ENCODE measurements at regions not wholly inside any gene's neighbourhood (a gene's known extent, or its start where the extent isn't known, plus 50 kb on each side); places are given as distances from the start of the nearest gene placed in this dataset.

GRCh38 chr7:36006636-36007229 lies 146.3 kb upstream of the EEPD1 start:
- no peak for DNase-seq (ENCODE audit: low read depth)

DNA sequence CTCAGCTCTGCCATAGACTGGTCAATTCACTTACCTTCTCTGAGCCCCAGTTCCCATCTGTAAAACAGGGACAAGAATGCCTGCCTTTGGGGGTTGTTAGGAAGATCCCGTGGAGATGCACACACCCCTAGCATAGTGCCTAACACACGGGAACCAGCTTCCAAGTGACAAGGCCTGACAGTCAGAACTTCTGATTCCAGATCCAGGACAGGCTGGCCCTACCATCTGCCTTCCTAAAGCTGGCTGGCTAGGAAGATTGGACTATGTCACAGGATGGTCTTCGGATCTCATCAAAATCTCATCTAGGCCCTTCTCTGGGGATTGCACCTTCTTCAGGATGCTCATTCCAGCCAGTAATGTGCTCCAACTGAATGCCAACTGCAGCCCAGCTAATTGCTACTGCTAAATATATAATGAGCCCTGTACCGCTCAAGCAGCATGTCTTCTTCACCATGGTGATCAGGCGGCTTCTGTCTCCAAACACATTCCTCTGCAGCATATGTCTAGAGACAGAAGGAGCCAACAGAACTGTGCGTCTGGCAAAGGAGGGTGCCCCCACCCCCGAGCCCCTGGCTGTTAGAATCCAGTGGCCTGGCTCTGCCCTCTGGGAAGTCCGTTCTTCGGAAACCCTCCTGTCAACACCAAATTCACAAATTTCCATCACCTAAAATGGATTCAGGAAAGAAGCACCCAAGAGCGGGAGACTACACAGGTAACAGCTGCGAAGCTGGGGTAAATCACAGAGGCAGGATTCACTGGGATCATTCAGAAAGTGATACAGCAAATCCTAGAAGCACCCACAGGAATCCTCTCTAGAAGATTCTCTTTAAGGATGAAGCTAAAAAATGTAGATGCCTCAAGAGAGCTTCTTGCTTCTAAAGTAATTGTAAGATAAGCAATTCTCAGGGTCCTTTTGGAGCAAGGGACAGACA lies 142.1 kb upstream of the EEPD1 start:
- no peak for DNase-seq (ENCODE audit: low read depth)

GRCh38 chr7:36011588-36011965 lies 141.5 kb upstream of the EEPD1 start:
- no peak for DNase-seq (ENCODE audit: low read depth)

DNA sequence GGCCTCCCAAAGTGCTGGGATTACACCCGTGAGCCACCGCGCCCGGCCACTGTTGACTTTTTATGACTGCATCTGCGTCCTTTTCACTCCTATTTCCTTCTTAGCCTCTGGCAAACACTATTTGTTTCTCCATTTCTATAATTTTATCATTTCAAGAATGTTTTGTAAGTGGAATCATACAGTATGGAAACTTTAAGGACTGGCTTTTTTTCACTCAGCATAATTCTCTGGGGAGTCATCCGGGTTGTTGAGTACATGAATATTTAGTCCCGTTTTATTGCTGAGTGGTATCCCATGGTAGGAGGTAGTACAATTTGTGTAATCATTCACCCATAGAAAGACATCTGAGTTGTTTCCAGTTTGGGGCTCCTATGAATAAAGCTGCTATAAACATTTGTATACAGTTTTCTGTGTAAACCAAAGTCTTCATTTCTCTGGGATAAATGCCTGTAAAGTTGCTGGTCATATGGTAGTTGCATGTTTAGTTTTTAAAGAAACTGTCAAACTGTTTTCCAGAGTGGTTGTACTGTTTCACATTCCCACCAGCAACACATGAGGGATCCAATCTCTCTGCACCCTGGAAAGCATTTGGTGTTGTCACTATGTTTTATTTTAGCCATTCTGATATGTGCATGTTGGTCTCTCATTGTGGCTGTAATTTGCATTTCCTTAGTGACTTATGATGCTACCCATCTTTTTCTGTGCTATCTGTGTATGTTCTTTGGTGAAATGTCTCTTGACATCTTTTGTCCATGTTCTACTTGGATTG lies 139.6 kb upstream of the EEPD1 start:
- DNase-seq (ENCODE audit: low read depth): no peak

GRCh38 chr7:36014961-36015360 lies 138.1 kb upstream of the EEPD1 start:
- no peak for DNase-seq (ENCODE audit: low read depth)

- DNase-seq (ENCODE audit: low read depth): no peak
These were observed 137.3 kb upstream of the EEPD1 start for GRCh38 chr7:36015733-36016132.

GRCh38 chr7:36016648-36017047 lies 136.4 kb upstream of the EEPD1 start:
- no peak for DNase-seq (ENCODE audit: low read depth)

DNA sequence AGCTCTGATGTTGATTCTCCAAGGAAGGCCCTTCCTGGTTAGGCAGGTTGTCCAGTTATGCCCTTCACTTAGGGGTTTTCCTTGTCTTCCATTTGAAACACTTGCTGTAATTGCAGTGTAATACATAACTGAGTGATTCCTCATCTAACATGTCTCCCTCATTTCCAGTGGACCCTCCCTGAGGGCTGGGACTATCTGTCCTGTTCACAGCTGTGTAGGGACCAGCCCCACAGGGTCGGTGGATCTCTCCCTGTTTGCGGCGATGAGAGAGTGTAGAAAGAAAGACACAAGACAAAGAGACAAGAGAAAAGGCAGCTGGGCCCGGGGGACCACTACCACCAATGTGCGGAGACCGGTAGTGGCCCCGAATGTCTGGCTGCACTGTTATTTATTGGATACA lies 135.9 kb upstream of the EEPD1 start:
- DNase-seq (ENCODE audit: low read depth): no peak

GRCh38 chr7:36018816-36019484 lies 134.1 kb upstream of the EEPD1 start:
- no peak for DNase-seq (ENCODE audit: low read depth)

GRCh38 chr7:36019538-36019937 lies 133.5 kb upstream of the EEPD1 start:
- no peak for DNase-seq (ENCODE audit: low read depth)

- DNase-seq (ENCODE audit: low read depth): no peak
These were observed 133.1 kb upstream of the EEPD1 start for GRCh38 chr7:36019980-36020379.

DNA sequence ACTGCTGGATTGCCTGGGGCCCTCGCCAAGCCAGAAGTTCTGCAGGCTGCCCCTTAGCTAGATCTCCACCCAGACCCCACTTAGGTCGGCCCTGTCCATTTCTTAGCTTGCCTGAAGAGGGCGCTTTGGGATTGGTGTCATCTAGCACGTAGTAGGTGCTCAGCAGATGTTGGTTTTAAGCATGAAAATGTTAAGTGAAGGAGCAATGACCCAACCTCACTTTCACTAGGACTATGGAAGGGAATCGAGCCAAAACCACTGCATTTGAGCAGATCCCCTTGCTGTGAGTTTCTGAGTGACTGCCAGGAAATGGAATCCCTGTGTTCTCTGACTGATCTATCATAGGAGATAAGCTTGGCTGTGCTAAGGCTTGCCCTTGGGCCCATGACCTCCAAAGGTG lies 131.7 kb upstream of the EEPD1 start:
- DNase-seq (ENCODE audit: low read depth): no peak

GRCh38 chr7:36021917-36022550 lies 131.0 kb upstream of the EEPD1 start:
- DNase-seq (ENCODE audit: low read depth): no peak

DNA sequence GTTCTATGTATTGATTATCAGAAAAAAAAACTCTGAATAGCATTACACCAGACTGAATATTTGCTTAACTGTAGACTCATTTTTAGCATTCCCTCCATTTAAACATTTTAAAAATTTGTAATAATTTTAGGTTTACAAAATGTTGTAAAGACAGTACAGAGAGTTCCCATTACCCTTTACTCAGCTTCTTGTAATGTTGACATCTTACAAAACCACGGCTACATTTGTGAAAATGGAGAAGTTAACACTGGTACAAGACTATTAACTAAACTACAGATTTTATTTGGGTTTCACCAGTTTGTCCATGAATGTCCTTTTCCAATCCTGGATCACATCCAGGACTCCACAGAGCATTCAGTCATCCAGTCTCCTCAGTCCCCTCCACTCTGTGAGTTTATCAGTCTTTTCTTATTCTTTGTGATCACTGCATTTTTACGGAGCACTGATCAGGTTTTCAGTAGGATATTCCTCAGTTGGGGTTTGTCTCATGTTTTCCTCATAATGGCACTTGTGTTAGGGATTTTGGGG lies 130.0 kb upstream of the EEPD1 start:
- no peak for DNase-seq (ENCODE audit: low read depth)

GRCh38 chr7:36025190-36025589 lies 127.9 kb upstream of the EEPD1 start:
- no peak for DNase-seq (ENCODE audit: low read depth)

DNA sequence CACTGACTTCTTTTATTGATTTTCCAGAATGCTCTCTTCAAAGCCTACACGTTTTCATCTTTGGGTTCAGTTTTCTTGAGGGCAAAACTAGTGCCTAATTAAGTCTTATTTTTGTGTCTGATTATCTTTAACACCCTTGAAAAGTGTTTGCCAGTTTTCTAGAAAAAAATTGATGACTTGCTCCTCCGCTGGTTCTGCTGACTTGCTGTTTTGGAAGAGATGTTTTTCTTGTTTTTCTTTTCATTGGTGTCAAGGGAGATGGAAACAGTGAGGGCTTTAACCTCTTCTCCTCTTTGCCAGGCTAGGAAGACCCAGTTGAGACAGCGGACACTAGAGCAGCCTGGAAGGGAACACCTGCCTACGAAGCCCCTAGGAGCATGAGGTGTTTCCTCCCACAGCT lies 123.7 kb upstream of the EEPD1 start:
- DNase-seq (ENCODE audit: low read depth): no peak

DNA sequence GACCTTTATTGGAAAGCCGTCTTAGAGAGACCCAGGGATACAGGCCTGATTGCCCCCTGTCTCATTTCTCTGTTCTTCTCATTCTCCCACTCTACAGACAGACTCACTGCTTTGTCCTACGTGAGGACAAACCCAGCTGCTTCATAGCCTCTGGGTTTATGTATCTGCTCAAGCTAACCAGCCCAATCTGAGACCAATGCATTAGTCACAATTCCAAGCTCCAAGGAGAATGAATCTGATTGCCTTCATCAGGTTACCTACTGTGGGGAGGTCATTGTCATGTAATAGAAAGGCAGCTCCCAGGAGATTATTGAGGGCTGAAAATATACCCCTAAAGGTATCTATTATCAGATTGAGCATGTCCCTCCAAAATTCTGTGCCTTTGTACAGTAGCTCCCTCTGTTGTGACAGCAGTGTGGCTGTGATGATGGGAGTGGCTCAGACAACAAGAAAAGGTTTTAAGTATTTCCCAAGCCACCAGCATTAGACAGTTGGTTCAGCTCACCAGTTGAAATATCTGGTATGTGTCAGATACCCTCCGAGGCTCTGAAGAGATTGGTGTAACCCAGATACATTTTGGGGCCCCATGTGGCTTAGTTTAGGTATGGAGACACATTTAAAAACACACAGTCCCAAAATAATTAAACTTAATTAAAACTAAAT lies 123.1 kb upstream of the EEPD1 start:
- DNase-seq (ENCODE audit: low read depth): no peak

DNA sequence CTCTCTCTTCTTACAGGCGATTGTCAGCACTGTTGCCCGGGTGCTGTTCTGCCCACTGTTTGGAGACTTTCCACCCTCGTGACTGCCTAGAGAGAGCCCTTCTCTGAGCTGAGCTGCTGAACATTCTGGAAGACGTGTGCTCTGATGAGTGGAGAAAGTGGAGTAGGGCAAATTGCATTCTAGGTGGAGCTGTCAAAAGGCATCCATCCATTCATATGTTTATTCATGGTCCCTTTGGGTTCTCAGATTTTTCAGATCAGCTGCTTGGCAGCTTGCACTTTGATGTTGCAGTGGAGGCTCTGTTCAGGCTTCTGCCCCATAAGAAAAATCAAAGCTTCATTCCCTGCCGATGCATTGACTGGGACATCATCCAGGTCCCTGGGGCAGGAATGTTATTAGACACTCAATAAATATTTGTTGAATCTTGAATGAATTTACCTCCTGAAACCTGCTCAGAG lies 120.7 kb upstream of the EEPD1 start:
- DNase-seq (ENCODE audit: low read depth): no peak

- no peak for DNase-seq (ENCODE audit: low read depth)
These were observed 119.0 kb upstream of the EEPD1 start for GRCh38 chr7:36034020-36034419.

- DNase-seq (ENCODE audit: low read depth): no peak
These were observed 117.9 kb upstream of the EEPD1 start for GRCh38 chr7:36035186-36035585.

DNA sequence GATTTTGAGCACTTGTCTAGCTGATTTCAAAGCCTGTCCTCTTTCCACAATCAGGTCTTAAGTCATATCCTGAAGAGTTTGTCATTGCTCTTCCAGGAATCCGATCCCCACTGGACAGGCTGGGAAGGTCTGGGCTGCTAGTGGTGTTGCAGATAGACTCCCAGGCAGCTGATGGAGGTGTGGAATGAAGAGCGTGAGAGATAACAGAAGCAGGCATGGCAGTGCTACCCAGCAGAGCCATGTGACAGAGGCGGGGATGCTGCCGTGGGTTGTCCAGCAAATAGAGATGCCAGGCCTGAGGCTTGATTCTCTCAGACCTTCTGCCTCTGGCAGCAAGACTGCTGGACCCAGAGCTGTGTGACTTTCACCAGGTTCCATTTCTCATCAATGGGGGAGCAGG lies 116.5 kb upstream of the EEPD1 start:
- no peak for DNase-seq (ENCODE audit: low read depth)
